CD4-positive, CD25-positive, alpha-beta regulatory T cell (primary cell): ENCODE measurements at regions not wholly inside any gene's neighbourhood (a gene's known extent, or its start where the extent isn't known, plus 50 kb on each side); places are given as distances from the start of the nearest gene placed in this dataset.
A peak's percentile ranks its signal among the peaks of the same experiment; 100 is the strongest.
"Not testable (repeated sequence)": the region's sequence is repeated elsewhere in the genome, so short reads cannot be mapped to it uniquely, and the experiment has no call there.

ENCODE experiments used
- ATAC-seq, 2 donors: fragments of 150-1000 bp; cut with Tn5 transposase; one replicate each; pipeline ENCODE4 v1.10.0; 2021; ENCODE audit warnings: low read depth in 2 of 2, moderate number of reproducible peaks in 2 of 2, moderate library complexity in 1 of 2
- DNase-seq, 3 donors: peaks; one replicate each; pipeline versions ENCODE4 v3.0.0 to v3.0.0-alpha.2; 2012 to 2022; ENCODE audit warnings: mixed read lengths in 1 of 3
- H3K27ac ChIP-seq: one replicate; pipeline ENCODE4 v1.7.0; 2013; ENCODE audit warnings: mild to moderate bottlenecking, low read length; ENCODE audit not compliant: insufficient read depth, poor library complexity, severe bottlenecking
- H3K27me3 ChIP-seq: one replicate; pipeline ENCODE4 v1.7.0; 2013; ENCODE audit warnings: low read length; ENCODE audit not compliant: control insufficient read depth, insufficient read depth
- H3K36me3 ChIP-seq: one replicate; pipeline ENCODE4 v1.7.0; 2013; ENCODE audit warnings: mild to moderate bottlenecking, low read length, moderate library complexity; ENCODE audit not compliant: control insufficient read depth, insufficient read depth
- H3K4me1 ChIP-seq: 2 replicates; pipeline ENCODE4 v1.7.0; 2013; ENCODE audit warnings: mild to moderate bottlenecking, low read length; ENCODE audit not compliant: insufficient read depth, control insufficient read depth, poor library complexity, severe bottlenecking
- H3K4me3 ChIP-seq: one replicate; pipeline ENCODE4 v1.7.0; 2013; ENCODE audit warnings: low read depth, mild to moderate bottlenecking, low read length, moderate library complexity
- H3K9me3 ChIP-seq, 2 experiments: 1 replicate in 1 of 2; 2 replicates in 1 of 2; pipeline ENCODE4 v1.7.0; 2013; ENCODE audit warnings: low read length in 2 of 2, mild to moderate bottlenecking in 1 of 2, moderate library complexity in 1 of 2; ENCODE audit not compliant: control insufficient read depth in 2 of 2
- H3K27ac Mint-ChIP-seq, 3 donors: one replicate each; pipeline ENCODE4 v1.8.0; 2020 to 2022; ENCODE audit warnings: mild to moderate bottlenecking in 3 of 3, mixed read lengths in 3 of 3, moderate library complexity in 2 of 3
- H3K27me3 Mint-ChIP-seq: one replicate; pipeline ENCODE4 v1.8.0; 2022; ENCODE audit warnings: mild to moderate bottlenecking, mixed read lengths
- H3K36me3 Mint-ChIP-seq: one replicate; pipeline ENCODE4 v1.8.0; 2020; ENCODE audit warnings: mixed read lengths
- H3K4me1 Mint-ChIP-seq, 4 donors: one replicate each; pipeline ENCODE4 v1.8.0; 2020 to 2022; ENCODE audit warnings: mixed read lengths in 4 of 4, mild to moderate bottlenecking in 1 of 4
- H3K4me3 Mint-ChIP-seq, 4 donors: one replicate each; pipeline ENCODE4 v1.8.0; 2020 to 2022; ENCODE audit warnings: mild to moderate bottlenecking in 4 of 4, mixed read lengths in 4 of 4, moderate library complexity in 3 of 4
- H3K9me3 Mint-ChIP-seq, 7 donors: one replicate each; pipeline ENCODE4 v1.8.0; 2020 to 2022; ENCODE audit warnings: mixed read lengths in 7 of 7, mild to moderate bottlenecking in 3 of 7, moderate library complexity in 2 of 7

DNA sequence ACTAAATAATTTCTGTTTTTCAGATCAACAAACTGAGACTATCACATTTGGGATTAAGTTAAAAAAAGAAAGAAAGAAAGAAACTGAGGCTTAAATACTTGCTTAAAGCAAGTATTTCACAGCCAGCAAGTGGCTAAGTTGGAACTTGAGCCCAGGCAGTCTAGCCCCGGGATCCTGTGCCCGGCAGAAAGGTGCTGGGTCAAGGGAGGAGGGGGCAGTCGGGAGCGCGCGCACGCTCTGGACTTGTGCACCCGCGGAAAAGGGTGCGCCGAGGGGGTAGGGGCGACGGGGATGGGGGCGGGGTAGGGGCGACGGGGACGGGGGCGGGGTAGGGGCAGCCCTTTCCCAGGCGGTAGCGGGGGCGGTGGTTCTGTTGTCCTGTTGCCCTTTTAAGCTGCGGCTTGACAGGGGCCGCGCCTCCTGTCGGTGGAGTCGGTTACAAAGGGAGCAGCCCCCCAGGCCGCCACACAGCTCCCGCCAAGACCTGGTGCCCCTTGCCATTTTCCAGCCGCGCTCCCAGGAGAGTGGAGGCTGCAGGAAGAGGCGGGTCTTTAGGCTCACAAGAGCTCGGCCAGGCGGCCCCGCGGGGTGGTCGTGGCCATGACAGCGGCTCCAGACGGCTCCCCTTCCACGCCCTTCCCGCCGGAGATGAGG, 60.6 kb downstream of the GOLGA8T start:
- not testable (repeated sequence) for H3K4me1 Mint-ChIP-seq, H3K27ac ChIP-seq, H3K4me1 ChIP-seq, H3K4me3 ChIP-seq, H3K27me3 ChIP-seq, H3K36me3 Mint-ChIP-seq, H3K9me3 Mint-ChIP-seq, ATAC-seq, H3K9me3 ChIP-seq, H3K27ac Mint-ChIP-seq, H3K36me3 ChIP-seq, DNase-seq, H3K4me3 Mint-ChIP-seq, H3K27me3 Mint-ChIP-seq

DNA sequence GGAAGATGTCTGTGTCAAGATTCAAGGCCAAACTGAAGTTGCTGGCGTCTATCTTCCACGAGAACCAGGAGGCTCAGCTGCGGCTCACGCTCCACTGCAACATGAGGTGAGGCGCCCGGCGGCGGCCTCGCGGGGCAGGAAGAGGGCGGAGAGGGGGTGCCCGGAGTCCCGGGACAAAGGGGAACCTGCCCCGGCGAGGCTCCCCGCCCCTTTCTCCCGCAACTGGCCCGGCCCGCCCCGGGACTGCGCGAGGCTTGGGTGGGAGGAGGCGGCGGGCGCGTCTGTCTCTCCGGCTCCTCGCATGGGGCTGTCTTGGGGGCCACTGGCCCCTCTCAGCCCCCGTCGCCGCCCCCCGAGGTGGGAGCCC, 61.1 kb downstream of the GOLGA8T start:
- H3K9me3 Mint-ChIP-seq, H3K27ac Mint-ChIP-seq, H3K27ac ChIP-seq, H3K36me3 ChIP-seq, H3K27me3 Mint-ChIP-seq, H3K9me3 ChIP-seq, H3K4me3 ChIP-seq, H3K4me1 ChIP-seq, H3K4me1 Mint-ChIP-seq, H3K4me3 Mint-ChIP-seq, H3K27me3 ChIP-seq, H3K36me3 Mint-ChIP-seq: not testable (repeated sequence)
- peak; percentile 47 to 48 for ATAC-seq
- peak in 2 of 3 donors; percentile 10 to 20 for DNase-seq

DNA sequence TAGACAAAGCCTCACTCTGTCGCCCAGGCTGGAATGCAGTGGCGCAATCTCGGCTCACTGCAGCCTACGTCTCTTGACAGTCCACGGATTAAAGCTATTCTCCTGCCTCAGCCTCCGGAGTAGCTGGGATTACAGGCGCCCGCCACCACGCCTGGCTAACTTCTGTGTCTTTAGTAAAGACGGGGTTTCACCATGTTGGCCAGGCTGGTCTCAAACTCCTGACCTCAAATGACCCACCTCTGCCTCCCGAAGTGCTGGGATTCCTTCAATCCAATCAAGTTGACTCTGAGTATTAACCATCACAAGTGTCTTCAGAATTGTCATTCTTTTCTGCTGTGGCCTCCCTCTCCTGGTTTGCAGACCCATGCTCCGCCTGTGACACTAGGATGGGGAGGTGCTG, 61.9 kb downstream of the GOLGA8T start:
- not testable (repeated sequence) for H3K27me3 ChIP-seq, H3K36me3 ChIP-seq, H3K4me1 Mint-ChIP-seq, DNase-seq, H3K36me3 Mint-ChIP-seq, H3K4me3 ChIP-seq, H3K27ac Mint-ChIP-seq, ATAC-seq, H3K27ac ChIP-seq, H3K27me3 Mint-ChIP-seq, H3K9me3 Mint-ChIP-seq, H3K9me3 ChIP-seq, H3K4me1 ChIP-seq
- H3K4me3 Mint-ChIP-seq: peak overlapping the region in 1 of 4 donors; percentile 41

DNA sequence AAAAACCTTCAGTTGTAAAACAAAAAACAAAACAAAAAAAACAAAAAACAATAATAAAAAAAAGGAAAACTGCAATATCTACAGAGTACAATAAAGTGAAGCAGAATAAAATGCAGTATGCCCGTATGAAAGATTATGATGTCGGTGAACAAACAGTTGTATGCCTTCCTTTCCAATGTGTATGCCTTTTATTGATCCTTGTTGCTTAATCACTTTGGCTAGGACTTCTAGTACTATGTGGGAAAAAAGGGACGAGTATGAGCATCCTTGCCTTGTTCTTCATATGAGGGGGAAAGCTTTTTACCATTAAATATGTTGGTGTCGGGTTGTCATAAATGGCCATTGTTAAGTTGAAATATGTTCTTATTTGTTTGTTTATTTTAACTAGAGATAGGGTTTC, 66.7 kb downstream of the GOLGA8T start:
- not testable (repeated sequence) for H3K36me3 Mint-ChIP-seq, ATAC-seq, H3K27me3 Mint-ChIP-seq, DNase-seq, H3K4me3 Mint-ChIP-seq, H3K27me3 ChIP-seq, H3K4me1 ChIP-seq, H3K36me3 ChIP-seq, H3K4me3 ChIP-seq, H3K9me3 Mint-ChIP-seq, H3K27ac ChIP-seq, H3K4me1 Mint-ChIP-seq, H3K27ac Mint-ChIP-seq, H3K9me3 ChIP-seq

DNA sequence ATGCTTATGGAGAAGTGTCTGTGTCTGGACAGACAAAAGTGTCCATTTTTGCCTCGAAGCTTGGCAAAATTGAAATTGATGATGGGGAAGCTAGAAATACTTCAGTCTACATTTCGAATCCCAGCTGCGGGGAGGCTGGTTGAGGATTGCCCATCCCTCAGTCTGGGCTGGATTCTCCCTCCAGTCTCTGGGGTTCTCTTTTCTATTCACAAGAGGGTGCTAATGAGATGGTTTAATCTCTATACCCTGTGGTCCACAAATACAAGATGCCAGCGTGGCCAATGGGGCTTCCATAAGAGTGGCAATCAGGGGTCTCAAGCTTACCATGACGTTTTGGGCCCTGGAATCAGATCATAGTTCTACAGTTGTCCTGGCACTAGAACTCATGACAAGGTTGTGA, 78.9 kb downstream of the GOLGA8T start:
- not testable (repeated sequence) for H3K36me3 Mint-ChIP-seq

DNA sequence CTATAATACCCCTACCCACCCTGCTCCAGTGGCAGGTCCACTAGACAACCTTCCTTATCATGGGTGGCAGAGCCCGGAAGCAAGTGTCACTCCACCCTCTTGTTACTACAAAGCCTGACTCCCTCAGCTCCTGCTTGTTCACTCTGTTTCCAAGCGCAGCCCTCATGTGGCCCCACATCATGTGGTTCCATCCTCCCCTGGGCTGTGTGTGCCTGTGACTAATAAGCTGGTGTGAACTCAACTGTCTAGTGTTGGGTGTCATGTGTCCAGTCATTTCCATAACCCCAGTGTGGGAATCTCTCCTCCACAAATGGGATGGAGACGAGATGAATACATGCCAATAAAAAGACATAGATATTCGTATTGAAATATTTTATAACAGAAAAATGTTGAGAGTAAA, 87.0 kb downstream of the GOLGA8T start:
- H3K9me3 Mint-ChIP-seq, H3K27ac Mint-ChIP-seq, H3K36me3 Mint-ChIP-seq, H3K4me1 Mint-ChIP-seq, H3K36me3 ChIP-seq, H3K27me3 Mint-ChIP-seq, H3K4me3 ChIP-seq, H3K4me1 ChIP-seq, H3K27me3 ChIP-seq, H3K27ac ChIP-seq, H3K9me3 ChIP-seq, ATAC-seq, H3K4me3 Mint-ChIP-seq, DNase-seq: not testable (repeated sequence)

More for the DNA sequence above, 78.9 kb downstream of the GOLGA8T start:
- H3K27ac ChIP-seq, DNase-seq, H3K36me3 ChIP-seq, H3K4me1 ChIP-seq, H3K4me3 ChIP-seq, H3K4me1 Mint-ChIP-seq, H3K27me3 Mint-ChIP-seq, H3K4me3 Mint-ChIP-seq, H3K27me3 ChIP-seq, ATAC-seq, H3K27ac Mint-ChIP-seq, H3K9me3 ChIP-seq, H3K9me3 Mint-ChIP-seq: not testable (repeated sequence)

DNA sequence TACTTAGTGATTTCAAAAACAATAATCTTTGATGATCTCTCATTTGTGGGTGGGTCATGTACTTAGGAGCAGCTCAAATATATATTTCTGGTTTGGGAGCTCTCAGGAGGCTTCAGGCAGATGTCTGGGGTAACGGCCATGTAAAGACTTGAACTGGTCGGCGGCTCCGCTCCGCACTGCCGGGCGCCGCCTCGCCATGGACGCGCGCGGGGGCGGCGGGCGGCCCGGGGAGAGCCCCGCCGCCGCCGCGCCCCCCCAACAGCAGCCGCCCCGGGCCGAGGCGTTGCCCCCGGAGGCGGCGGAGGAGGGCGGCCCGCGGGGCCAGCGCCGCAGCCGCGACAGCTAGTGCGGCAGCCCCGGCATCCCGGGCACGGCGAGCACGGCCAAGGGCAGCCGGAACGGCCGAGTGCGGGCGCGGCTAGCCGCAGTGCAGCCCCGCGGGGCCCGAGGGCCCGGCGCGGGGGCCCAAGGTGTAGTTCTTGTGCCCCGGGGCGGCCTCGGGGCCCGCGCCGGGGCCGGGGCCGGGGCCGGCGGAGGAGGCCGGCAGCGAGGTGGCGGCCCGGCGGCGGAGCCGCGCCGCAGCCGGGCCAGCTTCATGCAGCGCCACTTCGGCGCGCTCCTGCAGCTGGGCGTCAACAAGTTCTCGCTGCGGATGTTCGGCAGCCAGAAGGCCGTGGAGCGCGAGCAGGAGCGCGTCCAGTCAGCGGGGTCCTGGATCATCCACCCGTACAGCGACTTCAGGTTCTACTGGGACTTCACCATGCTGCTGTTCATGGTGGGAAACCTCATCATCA, 88.1 kb downstream of the GOLGA8T start:
- not testable (repeated sequence) for H3K27me3 Mint-ChIP-seq, DNase-seq, H3K4me3 ChIP-seq, H3K36me3 Mint-ChIP-seq, H3K9me3 ChIP-seq, H3K4me3 Mint-ChIP-seq, H3K27ac Mint-ChIP-seq, H3K4me1 ChIP-seq, H3K27ac ChIP-seq, H3K4me1 Mint-ChIP-seq, H3K27me3 ChIP-seq, H3K9me3 Mint-ChIP-seq, H3K36me3 ChIP-seq
- ATAC-seq: peak in 1 of 2 donors; percentile 34

DNA sequence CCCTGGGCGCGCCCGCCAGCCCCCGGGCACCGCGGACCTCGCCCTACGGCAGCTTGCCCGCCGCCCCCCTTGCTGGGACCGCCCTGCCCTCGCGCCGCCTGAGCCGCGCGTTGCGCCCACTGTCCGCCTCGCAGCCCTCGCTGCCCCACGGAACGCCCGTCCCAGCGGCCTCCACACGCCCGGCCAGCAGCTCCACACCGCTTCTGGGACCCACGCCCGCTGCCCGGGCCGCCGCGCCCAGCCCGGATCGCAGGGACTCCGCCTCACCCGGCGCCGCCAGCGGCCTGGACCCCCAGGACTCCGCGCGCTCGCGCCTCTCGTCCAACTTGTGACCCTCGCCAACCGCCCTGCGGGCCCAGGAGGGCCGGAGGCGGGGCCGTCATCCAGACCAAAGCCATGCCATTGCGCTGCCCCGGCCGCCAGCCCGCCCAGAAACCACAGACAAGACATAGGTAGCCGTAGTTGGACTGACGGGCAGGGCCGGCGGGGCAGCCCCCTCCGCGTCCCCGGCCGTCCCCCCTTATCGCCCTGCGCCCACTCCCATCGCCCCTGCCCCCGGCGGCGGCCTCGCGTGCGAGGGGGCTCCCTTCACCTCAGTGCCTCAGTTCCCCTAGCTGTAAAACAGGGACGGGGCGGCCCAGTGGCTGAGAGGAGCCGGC, 90.5 kb downstream of the GOLGA8T start:
- H3K4me3 Mint-ChIP-seq, H3K27me3 ChIP-seq: not testable (repeated sequence)

More for the DNA sequence above, 90.5 kb downstream of the GOLGA8T start:
- ATAC-seq, H3K4me1 ChIP-seq, H3K36me3 ChIP-seq, H3K4me1 Mint-ChIP-seq, H3K27ac Mint-ChIP-seq, H3K27ac ChIP-seq, H3K9me3 ChIP-seq, H3K27me3 Mint-ChIP-seq, DNase-seq, H3K36me3 Mint-ChIP-seq, H3K4me3 ChIP-seq, H3K9me3 Mint-ChIP-seq: not testable (repeated sequence)
